Bronchial epithelial cell (primary cell): ENCODE measurements at regions not wholly inside any gene's neighbourhood (a gene's known extent, or its start where the extent isn't known, plus 50 kb on each side); places are given as distances from the start of the nearest gene placed in this dataset.

Experiments
- DNase-seq: peaks from one replicate; pipeline ENCODE4 v3.0.0-alpha.2; 2010; ENCODE audit warnings: low read depth
- FAIRE-seq: peaks from 2 replicates; lab custom pipeline; 2011; peaks lifted over from hg19 to GRCh38; lab: Jason Lieb, UNC
- H3K27me3 ChIP-seq: 2 replicates; pipeline ENCODE4 v1.5.1; 2011; ENCODE audit warnings: low read length; ENCODE audit not compliant: control insufficient read depth, insufficient read depth
- H3K36me3 ChIP-seq: 2 replicates; pipeline ENCODE4 v1.5.1; 2011; ENCODE audit warnings: low read length; ENCODE audit not compliant: control insufficient read depth, insufficient read depth
- H3K4me3 ChIP-seq: 2 replicates; pipeline ENCODE4 v1.5.1; 2011; ENCODE audit warnings: mild to moderate bottlenecking, low read depth, low read length, control low read depth
- CTCF ChIP-seq: IDR thresholded peaks from 2 replicates; pipeline ENCODE4 v1.5.1; 2011; ENCODE audit warnings: mild to moderate bottlenecking, moderate library complexity, low read length, control low read depth, inconsistent platforms; ENCODE audit not compliant: insufficient read depth, severe bottlenecking

GRCh38 chr3:86856711-86857110 lies 134.2 kb downstream of the VGLL3 start:
- Histone ChIP-seq H3K4me3 (no peak overlapping the region), H3K27me3 (no peaks in the 10 kb centered on the region), H3K36me3 (no peaks in the 10 kb centered on the region)
- FAIRE-seq = no peak
- no peak for DNase-seq
- no peak for TF ChIP-seq CTCF

GRCh38 chr3:86849991-86850390 lies 141.0 kb downstream of the VGLL3 start:
- DNase-seq (no peak), FAIRE-seq (no peak)
- no peaks in the 10 kb centered on the region for H3K27me3 ChIP-seq
- H3K36me3 ChIP-seq = no peaks in the 10 kb centered on the region
- H3K4me3 ChIP-seq = no peak overlapping the region
- no peak for TF ChIP-seq CTCF

- DNase-seq (no peak), FAIRE-seq (no peak)
- H3K4me3 ChIP-seq = no peak overlapping the region
- no peaks in the 10 kb centered on the region for H3K36me3 ChIP-seq
- no peak for TF ChIP-seq CTCF
- no peaks in the 10 kb centered on the region for H3K27me3 ChIP-seq
These were observed 145.2 kb downstream of the VGLL3 start for GRCh38 chr3:86845726-86846125.

- no peak for DNase-seq
- Histone ChIP-seq H3K27me3 (no peaks in the 10 kb centered on the region), H3K4me3 (no peak overlapping the region), H3K36me3 (no peaks in the 10 kb centered on the region)
- no peak for TF ChIP-seq CTCF
- FAIRE-seq = no peak
These were observed 152.0 kb downstream of the VGLL3 start for GRCh38 chr3:86838927-86839326.

- Histone ChIP-seq H3K4me3 (no peak overlapping the region), H3K36me3 (no peaks in the 10 kb centered on the region), H3K27me3 (no peaks in the 10 kb centered on the region)
- no peak for TF ChIP-seq CTCF
- no peak for FAIRE-seq
- peak; percentile 29 for DNase-seq
These were observed 153.1 kb downstream of the VGLL3 start for GRCh38 chr3:86837871-86838270.

GRCh38 chr3:86830566-86830965 lies 160.4 kb downstream of the VGLL3 start:
- H3K27me3 ChIP-seq = no peaks in the 10 kb centered on the region
- FAIRE-seq (no peak), DNase-seq (no peak)
- no peak for TF ChIP-seq CTCF
- no peaks in the 10 kb centered on the region for H3K36me3 ChIP-seq
- H3K4me3 ChIP-seq = no peak overlapping the region
